DND-41 (cell line): ENCODE measurements at regions not wholly inside any gene's neighbourhood (a gene's known extent, or its start where the extent isn't known, plus 50 kb on each side); places are given as distances from the start of the nearest gene placed in this dataset.

Experiments used
- CTCF ChIP-seq: IDR thresholded peaks from 2 replicates; pipeline ENCODE4 v1.5.1; 2012; ENCODE audit warnings: borderline replicate concordance, low read length, moderate library complexity, mild to moderate bottlenecking; ENCODE audit not compliant: poor library complexity, severe bottlenecking; ENCODE audit errors: extremely low read depth
- EZH2 ChIP-seq: IDR thresholded peaks from 3 replicates; pipeline ENCODE4 v1.6.1; 2012; ENCODE audit warnings: borderline replicate concordance, low read depth, mild to moderate bottlenecking, moderate library complexity, low read length, inconsistent platforms; ENCODE audit not compliant: severe bottlenecking

- TF ChIP-seq CTCF = no peak
- no peak for TF ChIP-seq EZH2
These were observed 464.6 kb downstream of the CDH26 start for GRCh38 chr20:60422848-60423247.
